ENCODE measurements at regions not wholly inside any gene's neighbourhood (a gene's known extent, or its start where the extent isn't known, plus 50 kb on each side); places are given as distances from the start of the nearest gene placed in this dataset.
"Not testable (repeated sequence)": the region's sequence is repeated elsewhere in the genome, so short reads cannot be mapped to it uniquely, and the experiment has no call there.

DNA sequence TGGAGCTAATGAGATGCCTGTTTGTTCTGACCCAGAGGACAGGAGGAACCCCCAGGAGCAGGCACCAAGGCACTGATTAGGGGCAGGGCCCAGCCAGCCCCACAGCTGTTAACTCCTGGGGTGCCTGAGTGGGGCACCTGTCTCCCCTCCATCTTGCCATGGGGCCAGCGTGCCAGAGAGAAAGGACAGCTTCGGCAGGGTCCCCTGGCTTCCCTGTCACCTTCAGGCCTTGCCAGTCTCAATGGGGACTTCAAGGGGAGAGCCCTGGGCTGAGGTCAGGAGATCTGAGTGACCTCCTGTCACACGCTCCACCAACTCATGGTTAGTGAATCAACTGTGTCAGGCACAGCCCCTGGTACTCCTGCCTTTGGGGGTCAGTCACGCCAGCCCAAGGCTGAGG lies 152.7 kb upstream of the MVB12B start:
- peaks cover 23% of the 10 kb centered on the region for H3K27me3 Mint-ChIP-seq (ENCODE audit: low read depth, poor library complexity)
- TF ChIP-seq, protein P1, sequence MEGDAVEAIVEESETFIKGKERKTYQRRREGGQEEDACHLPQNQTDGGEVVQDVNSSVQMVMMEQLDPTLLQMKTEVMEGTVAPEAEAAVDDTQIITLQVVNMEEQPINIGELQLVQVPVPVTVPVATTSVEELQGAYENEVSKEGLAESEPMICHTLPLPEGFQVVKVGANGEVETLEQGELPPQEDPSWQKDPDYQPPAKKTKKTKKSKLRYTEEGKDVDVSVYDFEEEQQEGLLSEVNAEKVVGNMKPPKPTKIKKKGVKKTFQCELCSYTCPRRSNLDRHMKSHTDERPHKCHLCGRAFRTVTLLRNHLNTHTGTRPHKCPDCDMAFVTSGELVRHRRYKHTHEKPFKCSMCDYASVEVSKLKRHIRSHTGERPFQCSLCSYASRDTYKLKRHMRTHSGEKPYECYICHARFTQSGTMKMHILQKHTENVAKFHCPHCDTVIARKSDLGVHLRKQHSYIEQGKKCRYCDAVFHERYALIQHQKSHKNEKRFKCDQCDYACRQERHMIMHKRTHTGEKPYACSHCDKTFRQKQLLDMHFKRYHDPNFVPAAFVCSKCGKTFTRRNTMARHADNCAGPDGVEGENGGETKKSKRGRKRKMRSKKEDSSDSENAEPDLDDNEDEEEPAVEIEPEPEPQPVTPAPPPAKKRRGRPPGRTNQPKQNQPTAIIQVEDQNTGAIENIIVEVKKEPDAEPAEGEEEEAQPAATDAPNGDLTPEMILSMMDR (IDR thresholded peaks at IDR 0.05) = no peak
- no peak overlapping the region for H3K4me3 Mint-ChIP-seq
- DNase-seq = no peak
- no peaks in the 10 kb centered on the region for H3K4me1 Mint-ChIP-seq
- H3K9me3 Mint-ChIP-seq = peaks cover 11% of the 10 kb centered on the region
- no peak overlapping the region for H3K27ac Mint-ChIP-seq
- no peaks in the 10 kb centered on the region for H3K36me3 Mint-ChIP-seq (ENCODE audit: low read depth)

DNA sequence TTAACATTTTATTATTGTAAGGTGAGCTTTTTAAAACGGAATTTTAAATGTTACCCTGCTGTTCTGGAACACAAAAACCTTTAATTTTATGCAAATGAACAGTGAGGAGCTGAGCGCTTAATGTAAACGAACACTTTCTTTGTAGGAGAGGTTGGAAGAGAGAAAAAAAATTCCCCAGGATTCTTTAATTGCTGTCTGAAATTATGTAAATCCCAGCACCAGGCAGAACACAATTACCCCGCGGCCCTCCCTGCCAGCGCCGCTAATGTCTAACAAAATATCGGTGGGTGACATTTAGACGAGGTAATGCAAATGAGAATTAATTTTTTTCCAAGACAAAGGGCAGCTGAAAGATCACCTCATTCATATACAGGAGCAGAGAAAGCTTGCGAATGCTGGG lies 143.4 kb upstream of the MVB12B start:
- H3K27me3 Mint-ChIP-seq (ENCODE audit: low read depth, poor library complexity) = peaks cover 28% of the 10 kb centered on the region
- H3K4me3 Mint-ChIP-seq = no peak overlapping the region

DNA sequence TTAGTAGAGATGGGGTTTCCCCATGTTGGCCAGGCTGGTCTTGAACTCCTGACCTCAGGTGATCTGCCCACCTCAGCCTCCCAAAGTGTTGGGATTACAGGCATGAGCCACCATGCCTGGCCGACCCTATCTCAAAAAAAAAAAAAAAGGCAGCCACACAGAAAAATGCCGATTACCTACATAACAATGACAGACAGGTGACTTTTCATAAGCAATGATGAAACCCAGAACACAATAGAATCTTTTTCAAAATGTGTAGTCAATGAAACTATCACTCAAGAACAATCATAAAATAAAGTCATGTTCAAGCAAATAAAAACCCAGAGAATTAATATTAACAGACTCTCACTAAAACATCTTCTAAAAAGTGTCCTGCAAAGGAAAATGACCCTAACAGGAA lies 135.6 kb upstream of the MVB12B start:
- H3K27me3 Mint-ChIP-seq (ENCODE audit: low read depth, poor library complexity) = peaks cover 30% of the 10 kb centered on the region

More for the DNA sequence above, 143.4 kb upstream of the MVB12B start:
- DNase-seq = no peak
- Mint-ChIP-seq H3K4me1 (no peaks in the 10 kb centered on the region), H3K9me3 (peaks cover 18% of the 10 kb centered on the region), H3K27ac (no peak overlapping the region), H3K36me3 (ENCODE audit: low read depth) (no peaks in the 10 kb centered on the region)
- TF ChIP-seq, protein P1 (IDR thresholded peaks at IDR 0.05) = no peak

DNA sequence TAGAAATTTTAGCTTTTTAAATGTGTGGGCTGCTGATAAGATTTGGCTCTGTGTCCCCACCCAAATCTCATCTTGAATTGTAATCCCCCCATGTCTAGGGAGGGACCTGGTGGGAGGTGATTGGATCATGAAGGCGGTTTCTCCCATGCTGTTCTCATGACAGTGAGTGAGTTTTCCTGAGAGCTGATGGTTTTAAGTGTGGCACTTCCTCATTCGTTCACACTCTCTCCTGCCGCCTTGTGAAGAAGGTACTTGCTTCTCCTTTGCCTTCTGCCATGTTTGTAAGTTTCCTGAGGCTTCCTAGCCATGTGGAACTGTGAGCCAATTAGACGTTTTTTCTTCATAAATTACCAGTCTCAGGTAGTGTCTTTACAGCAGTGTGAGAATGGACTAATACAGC lies 127.8 kb upstream of the MVB12B start:
- no peak overlapping the region for H3K27ac Mint-ChIP-seq
- TF ChIP-seq, protein P1 (IDR thresholded peaks at IDR 0.05) = no peak
- DNase-seq = no peak
- H3K9me3 Mint-ChIP-seq = peaks cover 23% of the 10 kb centered on the region
- H3K27me3 Mint-ChIP-seq (ENCODE audit: low read depth, poor library complexity) = peaks cover 4% of the 10 kb centered on the region
- no peaks in the 10 kb centered on the region for H3K4me1 Mint-ChIP-seq
- H3K36me3 Mint-ChIP-seq (ENCODE audit: low read depth) = no peaks in the 10 kb centered on the region
- H3K4me3 Mint-ChIP-seq = no peak overlapping the region

More for the DNA sequence above, 135.6 kb upstream of the MVB12B start:
- H3K27ac Mint-ChIP-seq; H3K36me3 Mint-ChIP-seq (ENCODE audit: low read depth); H3K4me1 Mint-ChIP-seq; DNase-seq; H3K4me3 Mint-ChIP-seq: not testable (repeated sequence)
- H3K9me3 Mint-ChIP-seq = peaks cover 17% of the 10 kb centered on the region

DNA sequence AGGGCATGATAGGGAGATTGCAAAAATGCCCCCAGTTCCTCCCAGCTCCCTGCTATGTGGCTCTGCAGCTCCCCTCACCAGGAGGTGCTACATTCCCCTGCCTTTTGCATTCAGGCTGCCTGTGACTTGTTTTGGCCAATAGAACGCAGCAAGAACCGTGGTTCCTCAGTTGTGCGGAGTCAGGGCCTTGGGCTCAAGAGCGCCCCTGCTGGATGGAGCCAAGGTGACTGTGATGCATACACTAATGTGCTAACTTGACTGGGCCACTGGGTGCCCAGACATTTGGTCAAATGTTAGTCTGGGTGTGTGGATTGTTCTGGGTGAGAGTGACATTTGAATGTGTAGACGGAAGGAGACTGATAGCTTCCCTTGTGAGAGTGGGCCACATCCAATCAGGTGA lies 123.3 kb upstream of the MVB12B start:
- TF ChIP-seq, protein P1 (IDR thresholded peaks at IDR 0.05) = no peak
- H3K36me3 Mint-ChIP-seq (ENCODE audit: low read depth) = no peaks in the 10 kb centered on the region
- H3K4me1 Mint-ChIP-seq = no peaks in the 10 kb centered on the region
- H3K9me3 Mint-ChIP-seq = peaks cover 23% of the 10 kb centered on the region
- no peak overlapping the region for H3K4me3 Mint-ChIP-seq
- no peak for DNase-seq
- H3K27ac Mint-ChIP-seq = peak overlapping the region; percentile 25
- peaks cover 4% of the 10 kb centered on the region for H3K27me3 Mint-ChIP-seq (ENCODE audit: low read depth, poor library complexity)

DNA sequence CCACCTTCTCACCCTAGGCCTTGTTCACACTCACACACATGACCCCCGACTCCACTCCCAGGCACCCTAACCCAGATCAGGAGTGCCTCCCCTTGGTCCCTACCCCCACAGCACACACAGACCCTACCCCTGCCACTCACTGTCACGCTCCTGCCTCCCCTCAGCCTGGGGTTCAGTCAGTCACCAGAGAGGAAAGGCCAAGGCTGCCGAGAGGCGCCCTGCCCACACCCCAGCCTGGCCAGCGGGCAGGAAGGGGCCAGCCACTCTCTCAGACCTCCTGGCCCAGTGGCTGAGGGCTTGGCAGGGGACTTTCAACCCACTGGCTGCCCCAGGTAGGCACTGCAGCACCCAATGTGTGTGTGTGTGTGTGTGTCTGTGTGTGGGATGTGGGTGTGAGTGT lies 122.4 kb upstream of the MVB12B start:
- H3K27ac Mint-ChIP-seq = no peak overlapping the region
- TF ChIP-seq, protein P1 (IDR thresholded peaks at IDR 0.05) = no peak
- no peaks in the 10 kb centered on the region for H3K36me3 Mint-ChIP-seq (ENCODE audit: low read depth)
- peaks cover 13% of the 10 kb centered on the region for H3K27me3 Mint-ChIP-seq (ENCODE audit: low read depth, poor library complexity)
- no peak for DNase-seq
- H3K9me3 Mint-ChIP-seq = peaks cover 23% of the 10 kb centered on the region
- H3K4me1 Mint-ChIP-seq = no peaks in the 10 kb centered on the region
- H3K4me3 Mint-ChIP-seq = no peak overlapping the region

Data from nephron progenitor cell (in vitro differentiated cells).